K562 (cell line): ENCODE measurements at regions not wholly inside any gene's neighbourhood (a gene's known extent, or its start where the extent isn't known, plus 50 kb on each side); places are given as distances from the start of the nearest gene placed in this dataset.

Experiments used
- BHLHE40 ChIP-seq: IDR thresholded peaks from 2 replicates; pipeline ENCODE4 v1.6.1; 2011; ENCODE audit warnings: low read length, improper control_type of control experiment
- ETV6 ChIP-seq, 3 experiments: fragments of 150-350 bp in 1 of 3; sonication (generic) in 1 of 3; formaldehyde crosslinking in 1 of 3; IDR thresholded peaks; 2 replicates each; pipeline versions ENCODE4 v1.6.1 to v1.8.0; 2014 to 2022; ENCODE audit warnings: borderline replicate concordance in 2 of 3, low read depth in 2 of 3, antibody characterized with exemption in 1 of 3, low read length in 1 of 3, mild to moderate bottlenecking in 1 of 3, missing genetic modification reagents in 1 of 3
- REST ChIP-seq, 2 experiments: fragments of 450-650 bp; formaldehyde crosslinking in 1 of 2; IDR thresholded peaks; 2 replicates each; pipeline versions ENCODE4 v1.4.0 to v1.6.1; 2014 to 2020; ENCODE audit warnings: mild to moderate bottlenecking in 2 of 2, borderline replicate concordance in 1 of 2, low read depth in 1 of 2
- TRIM28 ChIP-seq: fragments of 450-650 bp; IDR thresholded peaks from 2 replicates; pipeline ENCODE4 v1.6.1; 2017
- ZBTB1 ChIP-seq: sonication (generic); formaldehyde crosslinking; IDR thresholded peaks from 2 replicates; pipeline ENCODE4 v1.8.1; 2023; ENCODE audit warnings: missing genetic modification reagents, low read depth, mild to moderate bottlenecking, borderline replicate concordance
- ZNF77 ChIP-seq: fragments of 250-450 bp; sonication (Bioruptor Pico); IDR thresholded peaks from 2 replicates; pipeline ENCODE4 v1.5.0; 2020
- TF ChIP-seq, protein P1 (sequence below): fragments of 450-650 bp; formaldehyde crosslinking; IDR thresholded peaks from 2 replicates; pipeline ENCODE4 v1.4.0; 2020; ENCODE audit warnings: mild to moderate bottlenecking, moderate library complexity
- TF ChIP-seq, protein P2 (sequence below): sonication (generic); formaldehyde crosslinking; IDR thresholded peaks from 2 replicates; pipeline ENCODE4 v1.5.0; 2020; ENCODE audit warnings: missing genetic modification reagents

GRCh38 chr4:82268050-82268825 is 105.6 kb downstream of the HNRNPD start:
- TF ChIP-seq ZNF77 (CRISPR knock-in tag) (no peak), ETV6 (IDR thresholded peaks at IDR 0.05; ENCODE audit: borderline replicate concordance in 1 of 2, low read depth in 2 of 2, low read length in 1 of 2) (no peak), ETV6 (CRISPR knock-in tag; IDR thresholded peaks at IDR 0.05; ENCODE audit: borderline replicate concordance) (no peak), BHLHE40 (no peak), TRIM28 (no peak), REST (IDR thresholded peaks at IDR 0.05; ENCODE audit: borderline replicate concordance) (peak; percentile 57; the same call in 1 of the 2 replicates), REST (CRISPR knock-in tag; IDR thresholded peaks at IDR 0.05; ENCODE audit: low read depth) (no peak), ZBTB1 (CRISPR knock-in tag) (no peak)
- TF ChIP-seq, protein P1, sequence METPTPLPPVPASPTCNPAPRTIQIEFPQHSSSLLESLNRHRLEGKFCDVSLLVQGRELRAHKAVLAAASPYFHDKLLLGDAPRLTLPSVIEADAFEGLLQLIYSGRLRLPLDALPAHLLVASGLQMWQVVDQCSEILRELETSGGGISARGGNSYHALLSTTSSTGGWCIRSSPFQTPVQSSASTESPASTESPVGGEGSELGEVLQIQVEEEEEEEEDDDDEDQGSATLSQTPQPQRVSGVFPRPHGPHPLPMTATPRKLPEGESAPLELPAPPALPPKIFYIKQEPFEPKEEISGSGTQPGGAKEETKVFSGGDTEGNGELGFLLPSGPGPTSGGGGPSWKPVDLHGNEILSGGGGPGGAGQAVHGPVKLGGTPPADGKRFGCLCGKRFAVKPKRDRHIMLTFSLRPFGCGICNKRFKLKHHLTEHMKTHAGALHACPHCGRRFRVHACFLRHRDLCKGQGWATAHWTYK (CRISPR knock-in tag), result no peak
- TF ChIP-seq, protein P2, sequence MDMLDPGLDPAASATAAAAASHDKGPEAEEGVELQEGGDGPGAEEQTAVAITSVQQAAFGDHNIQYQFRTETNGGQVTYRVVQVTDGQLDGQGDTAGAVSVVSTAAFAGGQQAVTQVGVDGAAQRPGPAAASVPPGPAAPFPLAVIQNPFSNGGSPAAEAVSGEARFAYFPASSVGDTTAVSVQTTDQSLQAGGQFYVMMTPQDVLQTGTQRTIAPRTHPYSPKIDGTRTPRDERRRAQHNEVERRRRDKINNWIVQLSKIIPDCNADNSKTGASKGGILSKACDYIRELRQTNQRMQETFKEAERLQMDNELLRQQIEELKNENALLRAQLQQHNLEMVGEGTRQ (CRISPR knock-in tag), result no peak
